HEK293T (cell line): ENCODE measurements at regions not wholly inside any gene's neighbourhood (a gene's known extent, or its start where the extent isn't known, plus 50 kb on each side); places are given as distances from the start of the nearest gene placed in this dataset.

Experiments
- CTCF ChIA-PET: fragments of 350-600 bp; formaldehyde crosslinking; extraction: SDS; loops from one replicate; lab custom pipeline; 2021; ENCODE audit warnings: antibody characterized with exemption, inconsistent platforms; lab: Yijun Ruan, JAX
- POLR2A ChIA-PET: fragments of 350-600 bp; formaldehyde crosslinking; extraction: SDS; loops from one replicate; lab custom pipeline; 2020; ENCODE audit warnings: antibody characterized with exemption, inconsistent platforms; lab: Yijun Ruan, JAX
- DNase-seq: peaks from one replicate; pipeline ENCODE4 v3.0.0; 2012; ENCODE audit warnings: mixed read lengths; ENCODE audit errors: extremely low spot score
- ARNT ChIP-seq: fragments of 450-650 bp; IDR thresholded peaks from 2 replicates; pipeline ENCODE4 v1.6.1; 2017; ENCODE audit warnings: mild to moderate bottlenecking
- BHLHE40 ChIP-seq: fragments of 450-650 bp; IDR thresholded peaks from 2 replicates; pipeline ENCODE4 v1.6.1; 2016; ENCODE audit warnings: mild to moderate bottlenecking, moderate library complexity, borderline replicate concordance
- CTBP1 ChIP-seq: fragments of 450-650 bp; IDR thresholded peaks from 2 replicates; pipeline ENCODE4 v1.6.1; 2016; ENCODE audit warnings: borderline replicate concordance
- ELF4 ChIP-seq: fragments of 450-650 bp; IDR thresholded peaks from 2 replicates; pipeline ENCODE4 v1.6.1; 2017; ENCODE audit warnings: antibody characterized with exemption
- FOXA1 ChIP-seq: fragments of 450-650 bp; IDR thresholded peaks from 2 replicates; pipeline ENCODE4 v1.6.1; 2016; ENCODE audit warnings: mild to moderate bottlenecking
- FOXK2 ChIP-seq: fragments of 450-650 bp; IDR thresholded peaks from 2 replicates; pipeline ENCODE4 v1.6.1; 2016; ENCODE audit warnings: mild to moderate bottlenecking
- FOXM1 ChIP-seq: fragments of 450-650 bp; IDR thresholded peaks from 2 replicates; pipeline ENCODE4 v1.6.1; 2017; ENCODE audit warnings: mild to moderate bottlenecking, borderline replicate concordance
- HDGF ChIP-seq: fragments of 450-650 bp; IDR thresholded peaks from 2 replicates; pipeline ENCODE4 v1.6.1; 2017; ENCODE audit warnings: antibody characterized with exemption, borderline replicate concordance
- L3MBTL2 ChIP-seq: fragments of 450-650 bp; conservative IDR thresholded peaks from 2 replicates; pipeline ENCODE4 v1.6.1; 2016; ENCODE audit warnings: mild to moderate bottlenecking
- LEF1 ChIP-seq: fragments of 450-650 bp; IDR thresholded peaks from 2 replicates; pipeline ENCODE4 v1.6.1; 2017; ENCODE audit warnings: mild to moderate bottlenecking, borderline replicate concordance
- NFRKB ChIP-seq: fragments of 450-650 bp; IDR thresholded peaks from 2 replicates; pipeline ENCODE4 v1.6.1; 2016; ENCODE audit warnings: mild to moderate bottlenecking, moderate library complexity
- SP1 ChIP-seq: fragments of 450-650 bp; IDR thresholded peaks from 2 replicates; pipeline ENCODE4 v1.6.1; 2017
- SUZ12 ChIP-seq: fragments of 450-650 bp; IDR thresholded peaks from 2 replicates; pipeline ENCODE4 v1.6.1; 2016; ENCODE audit warnings: mild to moderate bottlenecking
- TARDBP ChIP-seq: fragments of 450-650 bp; IDR thresholded peaks from 2 replicates; pipeline ENCODE4 v1.6.1; 2016
- ZNF384 ChIP-seq: fragments of 450-650 bp; IDR thresholded peaks from 2 replicates; pipeline ENCODE4 v1.6.1; 2016
- TF ChIP-seq, protein P1 (sequence below): fragments of 450-650 bp; IDR thresholded peaks from 2 replicates; pipeline ENCODE4 v1.6.1; 2016

DNA sequence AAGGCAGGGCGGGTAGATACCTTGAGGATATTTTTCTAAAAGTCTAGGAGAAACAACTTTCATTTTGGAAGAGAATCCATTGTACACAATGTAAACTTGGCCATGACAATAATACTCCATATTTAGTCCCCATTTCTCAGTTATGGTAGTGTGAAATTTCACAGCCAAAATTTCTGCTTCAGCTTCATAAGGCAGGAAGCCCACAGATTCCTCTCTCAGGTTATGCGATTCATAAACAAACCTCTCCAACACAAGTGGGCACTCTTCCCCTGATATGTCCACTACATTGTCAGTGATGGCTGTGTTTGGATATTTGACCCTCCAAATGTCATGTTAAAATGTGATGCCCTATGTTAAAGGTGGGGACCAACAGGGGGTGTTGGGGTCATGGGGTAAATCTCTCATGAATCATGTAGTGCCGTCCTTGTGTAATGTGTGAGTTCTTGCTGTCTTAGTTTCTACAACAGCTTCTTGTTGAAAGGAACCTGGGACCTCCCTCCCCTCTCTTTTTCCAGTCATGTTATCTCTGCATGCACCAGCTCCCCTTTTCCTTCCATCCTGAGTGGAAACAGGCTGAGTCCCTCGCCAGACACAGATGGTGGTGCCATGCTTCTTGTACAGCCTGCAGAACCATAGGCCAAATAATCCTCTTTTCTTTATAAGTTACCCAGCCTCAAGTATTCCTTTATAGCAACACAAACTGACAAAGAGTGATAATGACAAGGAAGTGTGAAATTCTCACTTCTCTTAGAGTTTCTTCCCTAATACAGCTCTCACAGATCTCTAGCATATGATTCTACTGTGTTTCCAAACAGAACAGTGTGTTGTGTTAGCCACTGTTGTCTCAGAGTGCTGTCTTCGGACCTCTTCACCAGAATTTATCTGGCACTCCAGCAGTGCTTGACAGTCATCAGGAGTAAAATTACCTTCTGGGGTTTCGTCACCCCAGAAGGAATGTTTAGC lies 598.4 kb upstream of the GNPDA2 start:
- CTCF ChIA-PET: no interaction called here
- no peak for TF ChIP-seq ARNT
- TF ChIP-seq ZNF384: no peak
- no peak for TF ChIP-seq CTBP1
- TF ChIP-seq HDGF: no peak
- TF ChIP-seq L3MBTL2: no peak
- no peak for TF ChIP-seq SUZ12
- TF ChIP-seq FOXM1: no peak
- no peak for TF ChIP-seq LEF1
- TF ChIP-seq ELF4: no peak
- DNase-seq: no peak
- POLR2A ChIA-PET: no interaction called here

GRCh38 chr4:45323453-45324058 lies 597.2 kb upstream of the GNPDA2 start:
- ChIA-PET POLR2A (no interaction called here), CTCF (no interaction called here)
- TF ChIP-seq FOXK2 (no peak), CTBP1 (no peak), SP1 (no peak), ELF4 (no peak), TARDBP (no peak), ARNT (no peak), LEF1 (no peak), HDGF (no peak), BHLHE40 (no peak), ZNF384 (no peak)
- TF ChIP-seq, protein P1, sequence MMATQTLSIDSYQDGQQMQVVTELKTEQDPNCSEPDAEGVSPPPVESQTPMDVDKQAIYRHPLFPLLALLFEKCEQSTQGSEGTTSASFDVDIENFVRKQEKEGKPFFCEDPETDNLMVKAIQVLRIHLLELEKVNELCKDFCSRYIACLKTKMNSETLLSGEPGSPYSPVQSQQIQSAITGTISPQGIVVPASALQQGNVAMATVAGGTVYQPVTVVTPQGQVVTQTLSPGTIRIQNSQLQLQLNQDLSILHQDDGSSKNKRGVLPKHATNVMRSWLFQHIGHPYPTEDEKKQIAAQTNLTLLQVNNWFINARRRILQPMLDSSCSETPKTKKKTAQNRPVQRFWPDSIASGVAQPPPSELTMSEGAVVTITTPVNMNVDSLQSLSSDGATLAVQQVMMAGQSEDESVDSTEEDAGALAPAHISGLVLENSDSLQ: no peak
- DNase-seq: no peak

- ChIA-PET CTCF (no interaction called here), POLR2A (no interaction called here)
- TF ChIP-seq FOXA1 (no peak), ZNF384 (no peak), NFRKB (no peak), SUZ12 (no peak), ELF4 (no peak), FOXK2 (no peak), TARDBP (no peak), SP1 (no peak), FOXM1 (no peak), LEF1 (no peak), L3MBTL2 (no peak), BHLHE40 (no peak), HDGF (no peak), ARNT (no peak), CTBP1 (no peak)
- TF ChIP-seq, protein P1: no peak
- no peak for DNase-seq
Observed at GRCh38 chr4:45317739-45318138, 591.4 kb upstream of the GNPDA2 start.

GRCh38 chr4:45317276-45317675 lies 590.9 kb upstream of the GNPDA2 start:
- TF ChIP-seq BHLHE40: no peak
- no peak for TF ChIP-seq FOXA1
- TF ChIP-seq LEF1: no peak
- TF ChIP-seq TARDBP: no peak
- TF ChIP-seq ARNT: no peak
- TF ChIP-seq, protein P1: no peak
- TF ChIP-seq SUZ12: no peak
- TF ChIP-seq SP1: no peak
- TF ChIP-seq ZNF384: no peak
- TF ChIP-seq HDGF: no peak
- TF ChIP-seq L3MBTL2: no peak
- no peak for TF ChIP-seq FOXM1
- no peak for TF ChIP-seq CTBP1
- ChIA-PET POLR2A (no interaction called here), CTCF (no interaction called here)
- DNase-seq: no peak

- DNase-seq: no peak
- TF ChIP-seq ELF4 (no peak), LEF1 (no peak)
- CTCF ChIA-PET: no interaction called here
- POLR2A ChIA-PET: no interaction called here
Observed at GRCh38 chr4:45316257-45316656, 589.9 kb upstream of the GNPDA2 start.

DNA sequence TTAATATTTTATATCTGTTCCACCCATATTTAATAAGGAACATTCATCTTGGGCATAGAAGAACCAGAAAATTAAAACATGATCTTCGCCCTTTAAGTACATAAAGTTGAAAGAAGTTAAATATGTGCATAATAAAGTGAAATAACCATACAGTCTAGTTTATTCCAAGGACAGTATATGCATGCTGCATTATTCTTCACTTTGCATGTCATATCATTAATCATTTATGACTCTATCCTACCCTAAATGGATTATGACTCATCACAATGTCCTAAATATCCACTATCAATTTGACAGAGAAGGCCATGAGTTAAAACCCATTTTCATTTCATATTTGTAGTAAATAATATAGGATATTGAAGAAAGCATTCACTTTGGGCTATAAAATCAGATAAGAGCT lies 576.5 kb upstream of the GNPDA2 start:
- no peak for DNase-seq
- TF ChIP-seq FOXM1 (no peak), FOXA1 (no peak), ELF4 (no peak), HDGF (no peak), ZNF384 (no peak), SP1 (no peak), SUZ12 (no peak), FOXK2 (no peak), CTBP1 (no peak), L3MBTL2 (no peak), ARNT (no peak), TARDBP (no peak), NFRKB (no peak)
- POLR2A ChIA-PET: no interaction called here
- CTCF ChIA-PET: no interaction called here
